NCI-H128 (cell line): ENCODE measurements at regions not wholly inside any gene's neighbourhood (a gene's known extent, or its start where the extent isn't known, plus 50 kb on each side); places are given as distances from the start of the nearest gene placed in this dataset.
"Not testable (repeated sequence)": the region's sequence is repeated elsewhere in the genome, so short reads cannot be mapped to it uniquely, and the experiment has no call there.

ENCODE experiments used
- DNase-seq: peaks from one replicate; lab custom pipeline; 2025; ENCODE audit not compliant: unreplicated experiment; lab: John Stamatoyannopoulos, UW

DNA sequence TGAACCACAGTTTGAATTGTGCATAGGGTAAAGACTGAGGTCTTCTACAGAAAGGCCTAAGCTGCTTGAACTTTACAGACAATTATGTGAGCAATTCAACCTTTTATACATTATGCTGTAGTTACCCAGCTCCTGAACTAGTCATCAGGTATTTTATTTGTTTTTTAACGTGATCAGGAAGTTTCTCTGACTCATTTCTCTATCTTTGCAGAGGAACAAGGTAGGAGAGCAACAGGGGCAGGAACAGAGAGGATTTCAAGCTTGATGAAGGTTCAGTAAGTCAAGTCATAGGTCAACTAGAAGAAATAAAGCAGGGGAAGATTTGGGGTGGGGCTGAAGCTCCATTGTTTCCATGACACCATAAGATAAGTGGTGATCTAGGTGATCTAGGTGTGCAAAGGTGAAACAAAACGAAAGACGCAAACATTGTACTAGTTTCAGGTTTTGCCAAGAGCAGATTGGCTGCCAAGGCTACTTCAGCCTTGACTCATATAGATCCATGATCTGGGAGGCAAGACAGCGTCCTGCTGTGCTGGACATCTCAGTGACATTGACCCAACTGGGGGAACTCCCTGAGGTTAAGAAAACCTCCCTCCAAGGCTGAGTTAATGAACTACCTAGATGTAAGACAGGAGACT is 198.1 kb downstream of the DAD1 start:
- DNase-seq: no peak

DNA sequence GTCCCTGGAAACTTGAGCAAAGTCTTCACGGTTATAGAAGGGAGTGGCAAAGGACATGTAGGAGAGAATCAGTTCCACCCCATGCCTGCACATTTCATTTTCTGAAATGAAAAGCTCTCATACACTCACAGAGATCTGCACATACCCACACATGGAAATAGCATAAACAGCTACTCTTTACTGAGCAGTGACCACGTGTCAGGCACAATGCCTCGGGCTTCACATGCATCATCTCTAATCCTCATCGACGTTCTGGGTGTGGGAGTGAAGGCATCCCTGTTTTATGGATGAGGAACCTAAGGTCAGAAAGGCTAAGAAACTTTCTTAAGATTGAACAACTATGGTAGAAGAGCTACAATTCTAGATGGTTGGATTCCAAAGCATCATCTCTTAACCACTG is 198.8 kb downstream of the DAD1 start:
- DNase-seq: no peak

DNA sequence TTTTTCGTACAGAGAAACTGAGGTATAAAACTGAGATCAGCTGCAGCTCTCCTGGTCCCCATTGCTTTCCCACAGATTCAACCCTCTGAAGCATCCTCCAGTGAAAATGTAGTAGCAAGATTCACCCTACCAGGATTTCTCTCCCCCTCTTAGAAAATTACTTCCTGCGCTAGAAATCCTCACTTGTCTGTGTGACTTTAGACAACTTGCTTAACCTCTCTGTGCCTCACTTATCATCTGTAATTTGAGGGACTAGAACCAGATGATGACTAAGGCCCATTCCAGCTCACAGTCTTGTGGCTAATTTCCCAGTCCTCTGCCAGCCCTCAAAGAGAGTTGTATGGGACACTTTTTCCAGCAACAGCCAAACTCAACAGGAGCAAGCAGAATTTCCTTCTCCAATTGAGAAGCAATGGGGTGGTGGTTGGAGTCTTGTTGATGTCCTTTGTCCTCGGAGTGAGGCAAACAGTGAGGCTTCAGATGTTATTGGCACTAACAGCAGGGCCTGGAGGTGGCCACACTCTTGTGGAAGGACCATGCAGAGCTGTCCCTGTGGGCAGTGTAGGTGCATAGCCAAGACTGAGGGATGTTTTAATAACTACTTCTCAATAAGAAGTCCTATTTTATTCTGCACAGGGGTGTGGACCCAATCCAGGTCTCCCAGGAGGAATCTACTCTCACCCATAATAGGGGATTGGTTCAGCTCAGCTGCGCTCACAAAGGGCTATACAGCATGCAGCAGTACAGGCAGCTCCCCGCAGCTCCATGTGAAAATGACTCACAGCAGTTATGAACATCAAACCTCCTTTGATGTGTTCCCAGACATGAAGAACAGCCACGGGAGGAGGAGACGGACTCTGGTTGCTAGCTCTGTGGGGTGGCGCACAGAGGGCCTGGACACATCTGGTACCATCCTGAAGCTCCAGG is 200.1 kb downstream of the DAD1 start:
- DNase-seq: no peak

DNA sequence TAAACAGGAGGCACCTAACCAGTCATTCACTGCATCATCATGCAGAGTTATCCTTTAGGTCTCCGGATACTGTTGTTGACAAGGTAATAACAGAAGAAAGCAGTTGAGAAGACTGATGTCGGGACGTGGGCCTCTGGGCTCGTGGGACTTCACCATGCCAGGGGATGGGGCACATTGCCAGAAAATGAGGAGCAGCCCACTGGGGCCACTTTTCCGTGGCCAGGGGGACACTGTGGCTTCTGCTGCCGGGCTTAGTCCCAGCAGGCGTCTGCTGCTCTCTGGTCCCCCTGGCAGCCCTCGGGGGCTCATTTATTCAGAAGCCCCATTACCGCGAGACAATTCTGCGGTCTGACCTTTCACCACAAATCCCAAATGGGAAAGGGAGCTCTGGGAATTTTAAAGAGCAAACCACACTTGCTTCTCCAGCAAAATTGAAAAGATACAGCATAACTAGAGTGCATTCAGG is 201.2 kb downstream of the DAD1 start:
- no peak for DNase-seq

DNA sequence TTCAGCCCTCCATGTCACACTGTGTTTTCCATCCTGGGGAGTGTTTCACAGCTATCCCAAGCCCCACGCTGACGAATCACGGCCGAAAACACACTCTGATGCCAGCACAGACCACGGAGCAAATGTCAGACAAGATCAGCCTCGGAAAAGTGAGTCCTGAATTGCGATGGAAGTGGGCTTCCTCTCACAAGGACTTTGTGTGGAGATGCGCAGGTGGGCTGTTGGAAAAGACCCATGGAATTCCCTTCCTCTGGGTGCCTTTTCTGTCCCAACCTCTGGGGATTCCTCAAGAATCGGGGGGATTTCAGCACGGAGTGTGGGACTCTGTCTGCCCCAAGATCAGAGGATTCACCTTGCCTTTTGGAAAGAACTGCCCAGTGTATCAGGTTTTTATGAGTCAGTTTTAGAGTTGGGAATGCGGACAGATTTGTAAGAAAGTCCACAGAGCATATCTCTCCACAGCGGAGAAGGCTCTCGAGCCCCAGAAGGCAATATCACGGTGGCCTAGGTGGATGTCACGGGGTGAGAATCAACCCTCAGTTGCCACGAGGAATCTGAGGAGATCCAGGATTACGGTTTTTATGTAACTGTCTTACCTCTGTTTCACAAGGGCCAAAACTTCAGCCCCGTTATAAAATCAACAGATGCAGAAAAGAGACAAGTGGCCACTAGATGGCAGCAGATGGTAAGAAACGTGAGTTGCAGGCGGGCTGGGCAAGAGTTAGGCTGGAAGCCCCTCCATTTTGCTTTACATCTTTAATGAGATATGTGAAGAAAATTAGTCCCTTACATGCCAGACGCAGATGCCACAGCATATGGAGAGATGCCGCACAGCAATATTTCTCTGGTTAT is 201.9 kb downstream of the DAD1 start:
- peak; percentile 3 for DNase-seq

DNA sequence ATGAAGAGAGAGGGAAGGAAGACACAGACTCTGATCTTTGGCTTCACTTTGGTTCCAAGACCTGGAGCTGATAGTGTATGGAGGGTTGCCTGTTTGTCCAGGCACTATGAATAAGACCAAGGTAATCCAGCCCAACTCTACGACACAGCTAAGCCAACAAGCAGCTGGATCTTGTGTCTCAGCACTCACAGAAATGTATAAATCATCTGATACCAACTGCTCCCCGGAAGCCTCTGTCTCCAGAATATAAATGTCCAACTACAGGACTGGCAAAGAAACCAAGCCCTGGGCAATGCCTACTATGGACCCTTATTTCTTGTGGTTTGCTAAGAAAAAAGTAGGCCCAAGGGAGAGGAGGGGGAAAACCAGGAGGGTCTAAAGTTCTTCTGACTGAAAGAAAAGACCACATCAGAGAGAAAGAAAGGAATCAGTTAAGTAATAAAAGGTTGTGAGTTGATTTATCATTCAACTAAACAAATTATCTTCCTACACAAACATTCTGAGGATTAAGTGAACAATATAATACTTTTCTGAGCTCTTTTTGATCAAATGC is 204.0 kb downstream of the DAD1 start:
- DNase-seq: no peak

DNA sequence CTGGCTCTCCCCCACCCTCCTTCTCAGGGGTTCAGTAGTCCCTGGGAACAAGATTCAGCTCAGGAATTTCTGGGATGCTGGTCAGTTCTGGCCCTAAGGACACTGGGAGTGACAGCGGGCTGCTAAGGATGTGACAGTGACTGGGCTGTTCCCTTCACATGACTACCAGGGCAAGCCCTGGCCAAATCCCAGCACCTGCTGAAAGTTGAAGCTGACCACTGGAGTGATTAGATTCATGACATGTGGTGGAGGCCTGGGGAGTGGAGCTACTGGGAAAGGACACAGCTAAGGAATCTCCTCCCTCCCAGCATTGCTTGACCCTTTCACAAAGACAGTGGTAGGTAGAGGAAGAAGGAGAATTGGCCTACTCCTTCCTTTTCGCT is 204.9 kb downstream of the DAD1 start:
- DNase-seq: no peak

DNA sequence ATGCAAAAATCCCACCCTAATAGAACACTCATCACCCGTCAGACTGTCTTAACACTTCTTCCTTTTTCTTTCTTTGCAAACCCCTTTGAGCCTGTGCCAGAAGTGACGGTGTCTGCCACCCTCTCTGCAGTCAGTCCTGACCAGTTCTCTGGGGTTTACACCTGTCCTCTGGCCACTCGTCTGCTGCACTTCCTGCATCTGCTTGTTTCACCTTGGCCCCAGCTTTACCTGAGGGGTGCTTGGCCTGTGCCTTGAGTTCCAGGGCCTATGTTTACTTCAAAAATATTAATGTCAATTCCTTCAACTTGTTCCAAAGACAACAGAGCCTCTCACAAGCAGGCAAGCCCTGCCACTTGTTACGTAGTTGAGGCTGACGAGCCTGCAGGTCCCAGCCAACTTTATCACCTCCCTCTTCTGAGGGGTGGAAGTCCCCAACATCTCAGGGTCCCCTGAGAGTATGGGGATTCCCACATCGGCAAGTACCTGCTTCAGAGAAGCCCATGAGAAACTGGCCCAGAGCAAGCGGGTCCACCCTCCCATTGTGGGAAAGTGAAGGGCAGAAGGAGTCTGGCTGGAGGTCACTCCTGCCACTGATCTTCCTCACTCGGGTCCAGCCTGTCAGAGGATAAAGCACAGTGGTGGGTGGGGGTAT is 205.4 kb downstream of the DAD1 start:
- DNase-seq: no peak

DNA sequence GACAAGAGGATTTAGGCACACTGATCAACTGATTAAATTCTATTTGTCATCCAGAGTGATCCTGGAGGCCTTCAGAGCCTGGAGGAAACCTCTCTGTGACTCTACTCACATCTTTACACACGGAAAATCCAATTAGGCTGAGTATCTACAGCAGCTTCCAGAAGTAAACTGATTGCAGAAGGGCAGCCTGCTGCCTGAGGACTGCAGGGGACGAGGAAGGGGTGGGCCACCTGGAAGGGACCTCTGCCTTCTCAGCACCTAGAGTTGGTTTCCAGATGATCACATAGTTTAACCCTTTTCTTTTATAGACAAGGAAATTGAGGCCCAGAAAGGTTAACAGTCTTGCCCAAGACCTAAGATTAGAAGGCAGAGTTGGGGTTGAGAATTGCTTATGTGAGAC is 206.1 kb downstream of the DAD1 start:
- no peak for DNase-seq

DNA sequence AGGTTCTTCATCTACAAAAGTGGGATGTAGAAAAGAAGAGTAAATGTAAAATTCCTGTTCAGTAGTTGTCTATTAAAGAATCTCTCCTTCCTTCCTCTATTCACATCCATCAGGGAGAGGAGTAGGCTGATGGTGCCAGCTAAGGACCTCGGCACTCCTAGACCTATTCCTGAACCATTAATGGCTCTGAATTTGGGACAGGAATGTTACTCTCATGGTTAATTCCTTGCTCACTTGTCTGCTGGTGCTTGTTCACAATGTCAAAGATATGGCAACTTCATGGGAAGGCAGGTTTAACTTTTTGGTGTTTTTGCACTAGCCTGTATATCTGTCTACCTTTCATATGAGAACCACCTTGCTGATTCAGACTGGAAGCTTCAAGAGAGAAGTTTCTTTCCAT is 206.6 kb downstream of the DAD1 start:
- no peak for DNase-seq

DNA sequence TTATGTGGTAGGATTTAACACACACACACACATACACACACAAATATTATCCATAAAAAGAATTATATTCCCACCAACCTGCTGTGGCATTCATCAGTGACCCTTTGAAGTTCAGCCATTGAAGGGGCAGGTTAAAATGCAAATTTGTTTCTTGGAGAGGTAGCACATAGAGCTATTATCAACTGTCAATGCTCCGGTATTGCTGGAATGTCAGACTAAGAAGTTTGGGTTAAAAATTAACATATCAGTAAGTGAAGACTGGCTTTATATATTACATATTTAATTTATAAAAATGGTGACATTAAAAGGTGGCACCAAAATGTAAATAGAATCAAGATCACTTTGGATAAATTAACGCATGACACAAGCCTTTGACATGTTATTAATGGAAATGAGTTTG is 207.3 kb downstream of the DAD1 start:
- DNase-seq: no peak

DNA sequence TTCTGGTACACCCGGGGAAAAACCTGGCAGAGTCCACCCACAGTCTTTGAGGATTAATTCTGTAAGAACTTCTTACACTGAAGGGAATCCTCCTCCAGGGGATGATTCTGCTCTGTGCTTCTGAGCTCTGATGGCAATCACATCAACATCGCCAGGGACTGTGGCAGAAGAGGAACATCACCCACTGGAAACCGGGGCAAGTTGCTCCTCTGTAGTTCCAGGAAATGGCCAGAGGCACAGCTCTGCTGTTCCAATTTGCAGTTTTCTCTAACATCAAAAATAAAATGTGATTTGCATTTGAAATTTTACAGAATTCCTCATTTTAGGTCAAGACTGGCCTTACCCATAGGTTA is 207.6 kb downstream of the DAD1 start:
- DNase-seq: no peak

DNA sequence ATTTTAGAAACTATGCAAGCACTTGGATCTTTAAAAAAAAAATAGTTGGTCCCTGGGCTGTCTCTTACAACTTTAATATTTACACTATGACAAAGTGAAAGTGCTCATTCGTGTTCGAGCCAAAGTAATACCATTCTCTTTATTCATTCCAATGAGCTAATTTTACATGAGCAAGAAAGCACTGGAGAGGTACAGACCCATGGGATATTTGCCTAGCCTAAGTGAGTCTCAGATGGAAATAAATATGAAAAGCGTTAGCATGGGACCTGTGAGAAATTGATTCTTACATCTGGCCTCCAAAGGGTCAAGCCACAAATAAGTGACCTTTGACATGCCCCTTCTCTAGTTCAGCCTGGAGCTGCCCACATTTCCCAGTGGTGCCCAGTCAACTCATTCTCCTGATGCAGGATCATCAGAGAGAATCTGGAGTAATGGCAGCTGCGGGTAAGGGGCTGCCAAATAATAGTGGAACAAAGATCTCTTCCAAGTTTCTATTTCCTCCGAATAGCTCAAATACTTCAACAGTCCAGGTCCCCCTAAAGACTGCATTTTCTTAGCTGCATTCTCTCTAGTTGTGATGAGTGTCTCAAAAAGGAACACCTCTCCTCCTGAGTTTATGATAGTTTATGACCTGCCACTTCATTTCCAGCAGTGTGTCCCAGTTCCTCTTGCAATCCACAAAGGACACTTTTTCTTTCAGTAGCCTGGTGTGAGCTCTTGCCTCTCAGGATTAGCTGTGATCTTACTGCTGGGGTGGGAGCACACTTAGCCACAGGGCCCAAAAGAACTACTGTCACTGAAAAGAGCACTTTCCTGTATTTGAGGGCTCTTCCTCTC is 208.2 kb downstream of the DAD1 start:
- no peak for DNase-seq

DNA sequence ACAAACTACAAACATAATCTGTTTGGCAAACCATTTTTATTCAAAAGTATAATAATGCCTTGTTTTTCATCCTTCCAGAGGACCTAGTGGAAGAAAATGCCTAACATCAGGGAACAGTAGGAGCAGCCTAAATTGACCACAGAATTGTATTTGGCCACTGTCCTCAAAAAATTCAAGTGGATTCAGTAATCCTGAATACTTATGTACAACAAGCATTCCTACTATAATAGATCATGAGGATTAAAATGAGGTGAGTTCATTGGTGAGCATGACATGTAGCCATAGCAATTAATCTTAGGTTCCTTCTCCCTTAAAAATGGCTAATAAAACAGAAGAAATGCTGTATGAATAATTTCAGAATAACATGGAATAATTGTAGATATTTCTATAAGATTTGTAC is 209.3 kb downstream of the DAD1 start:
- no peak for DNase-seq

DNA sequence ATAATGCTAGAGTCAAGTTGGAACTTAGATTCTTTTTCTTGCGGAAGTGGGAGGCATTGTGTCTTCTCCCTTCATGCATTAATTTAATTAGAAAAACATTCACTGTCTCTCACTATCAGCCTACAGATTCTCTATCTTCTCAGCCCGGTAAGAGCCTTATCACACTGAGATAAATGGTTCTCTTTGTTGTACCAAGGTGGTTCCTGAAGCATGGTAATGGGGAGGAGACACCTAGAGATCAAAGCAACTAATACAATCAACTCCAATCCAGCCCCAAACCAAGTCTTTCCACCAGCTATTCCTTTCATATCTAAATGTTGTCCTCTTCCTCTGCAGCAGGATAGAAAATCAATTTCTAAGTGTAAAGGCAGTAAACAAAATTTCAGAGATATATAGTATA is 210.8 kb downstream of the DAD1 start:
- no peak for DNase-seq

DNA sequence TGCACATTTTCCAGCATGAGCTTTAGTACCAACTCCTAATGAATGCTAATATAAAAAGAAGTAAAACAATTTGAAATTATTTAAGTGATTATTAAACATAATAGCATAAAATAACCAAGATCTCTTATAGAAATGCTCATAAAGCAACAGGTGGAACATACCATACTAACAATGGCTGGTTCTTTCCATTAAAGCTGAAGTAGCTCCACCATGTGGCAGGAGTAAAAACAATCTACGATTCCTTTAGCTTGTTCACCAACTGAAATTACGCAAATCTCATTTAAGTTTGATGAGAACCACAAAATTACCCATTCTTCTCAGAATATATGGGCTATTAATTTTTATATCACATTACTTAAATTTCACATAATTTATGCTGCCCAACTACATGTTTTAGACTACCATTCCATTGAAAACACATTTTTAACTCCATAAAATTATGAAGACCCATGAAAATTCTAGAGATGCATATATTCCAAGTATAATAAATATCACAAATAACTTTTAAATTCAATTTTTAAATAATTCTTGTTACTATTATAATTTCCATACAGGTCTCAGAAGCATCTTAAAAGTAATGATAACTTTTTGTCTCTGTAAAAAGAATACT is 213.6 kb downstream of the DAD1 start:
- no peak for DNase-seq

DNA sequence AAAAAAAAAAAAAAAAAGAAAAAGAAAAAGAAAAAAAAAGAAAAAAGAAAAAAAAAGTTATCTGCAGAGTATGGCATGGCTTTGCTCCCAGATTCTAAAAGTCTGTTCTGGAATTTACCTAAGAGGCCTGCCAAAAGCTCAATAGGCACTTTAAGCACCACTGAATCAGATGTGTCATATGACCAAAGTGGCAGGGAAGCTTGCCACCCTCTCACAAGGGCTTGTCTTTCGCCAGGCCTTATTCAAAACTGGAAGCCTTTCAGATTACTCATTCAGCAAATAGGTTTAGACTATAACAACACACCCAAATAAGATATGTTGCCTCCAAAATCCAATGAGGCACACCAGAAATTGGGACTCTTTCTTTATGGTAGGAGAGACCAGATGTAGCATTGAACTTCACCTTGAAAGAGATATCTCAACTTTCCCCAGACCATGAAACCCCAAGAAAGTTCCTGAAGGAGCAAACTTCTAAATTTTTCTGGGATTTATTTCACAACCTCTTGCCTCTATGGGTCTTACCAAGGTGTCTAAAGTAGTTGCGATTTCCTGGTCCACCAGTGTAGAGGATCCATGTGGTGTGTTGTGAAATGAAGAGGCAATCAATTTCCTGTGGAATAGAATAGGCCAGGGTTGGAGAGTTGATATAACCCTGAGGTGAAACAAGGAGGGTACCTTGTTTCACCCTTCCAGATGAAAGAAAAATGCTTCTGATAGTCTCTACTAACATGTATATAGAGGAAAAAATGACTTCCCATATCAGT is 218.8 kb downstream of the DAD1 start:
- DNase-seq: no peak

DNA sequence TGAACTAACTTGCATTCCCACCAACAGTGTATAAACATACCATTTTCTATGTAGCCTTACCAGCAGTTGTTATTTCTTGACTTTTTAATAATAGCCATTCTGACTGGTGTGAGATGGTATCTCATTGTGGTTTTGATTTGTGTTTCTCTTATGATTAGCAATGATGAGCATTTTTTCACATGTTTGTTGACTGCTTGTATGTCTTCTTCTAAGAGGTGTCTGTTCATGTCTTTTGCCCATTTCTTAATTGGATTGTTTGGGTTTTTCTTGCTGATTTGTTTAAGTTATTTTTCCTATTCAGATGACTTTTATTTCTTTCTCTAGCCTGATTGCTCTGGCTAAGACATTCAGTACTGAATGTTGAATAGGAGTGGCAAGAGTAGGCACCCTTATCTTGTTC is 230.3 kb downstream of the DAD1 start:
- DNase-seq: no peak

DNA sequence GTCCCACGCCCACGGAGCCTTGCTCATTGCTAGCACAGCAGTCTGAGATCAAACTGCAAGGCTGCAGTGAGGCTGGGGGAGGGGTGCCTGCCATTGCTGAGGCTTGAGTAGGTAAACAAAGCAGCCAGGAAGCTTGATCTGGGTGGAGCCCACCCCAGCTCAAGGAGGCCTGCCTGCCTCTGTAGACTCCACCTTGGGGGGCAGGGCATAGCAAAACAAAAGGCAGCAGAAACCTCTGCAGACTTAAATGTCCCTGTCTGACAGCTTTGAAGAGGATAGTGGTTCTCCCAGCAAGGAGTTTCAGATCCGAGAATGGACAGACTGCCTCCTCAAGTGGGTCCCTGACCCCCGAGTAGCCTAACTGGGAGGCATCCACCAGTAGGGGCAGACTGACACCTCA is 239.7 kb downstream of the DAD1 start:
- DNase-seq: not testable (repeated sequence)
